GM18520 (cell line): ENCODE measurements at regions not wholly inside any gene's neighbourhood (a gene's known extent, or its start where the extent isn't known, plus 50 kb on each side); places are given as distances from the start of the nearest gene placed in this dataset.
"Not testable (repeated sequence)": the region's sequence is repeated elsewhere in the genome, so short reads cannot be mapped to it uniquely, and the experiment has no call there.

Source experiments
- ATAC-seq: cut with Tn5 transposase; IDR thresholded peaks from one replicate; pipeline ENCODE4 v1.9.1; 2021; ENCODE audit not compliant: unreplicated experiment

GRCh38 chr1:146443088-146443870 is 214.5 kb upstream of the NOTCH2NLA start:
- ATAC-seq, result not testable (repeated sequence)

DNA sequence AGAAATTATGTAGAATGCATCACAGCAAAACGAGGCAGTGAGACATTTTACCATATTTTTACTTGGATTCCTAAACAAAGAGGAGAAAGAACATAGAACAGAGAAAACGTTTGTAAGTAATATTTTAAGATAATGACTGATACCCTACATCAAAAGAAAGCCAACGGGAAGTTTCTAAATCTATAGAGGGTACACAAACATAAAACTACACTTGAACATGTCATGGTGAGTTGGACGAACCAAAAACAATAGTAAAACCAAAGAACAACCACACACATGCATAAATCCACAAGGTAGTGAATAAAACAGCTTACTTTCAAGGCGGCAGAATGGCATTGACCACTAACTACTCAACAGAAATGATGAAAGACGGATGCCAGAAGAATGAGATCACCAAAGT is 209.7 kb upstream of the NOTCH2NLA start:
- ATAC-seq, result not testable (repeated sequence)

DNA sequence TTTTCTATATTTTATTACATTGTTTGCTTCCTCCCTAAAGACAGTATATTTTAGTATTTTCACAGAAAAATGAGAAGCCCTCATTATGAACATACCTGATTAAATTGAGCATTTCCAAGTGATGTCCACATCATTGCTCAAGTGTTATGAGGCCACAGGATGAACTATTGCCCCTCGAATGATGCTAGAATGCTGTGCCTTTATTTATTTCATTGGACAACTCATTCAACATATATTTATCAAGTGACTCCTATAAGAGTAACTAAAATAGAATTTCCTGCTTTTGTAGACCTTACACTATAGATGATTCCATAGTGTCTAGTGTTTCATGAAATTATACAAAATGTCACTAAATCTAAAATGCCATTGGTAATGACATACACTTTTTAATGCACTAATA is 187.8 kb upstream of the NOTCH2NLA start:
- ATAC-seq, result not testable (repeated sequence)

GRCh38 chr1:146415017-146415416 is 186.2 kb upstream of the NOTCH2NLA start:
- not testable (repeated sequence) for ATAC-seq

- ATAC-seq, result not testable (repeated sequence)
Observed at GRCh38 chr1:146413911-146414310, 185.1 kb upstream of the NOTCH2NLA start.

- not testable (repeated sequence) for ATAC-seq
Observed at GRCh38 chr1:146411923-146412322, 183.1 kb upstream of the NOTCH2NLA start.

DNA sequence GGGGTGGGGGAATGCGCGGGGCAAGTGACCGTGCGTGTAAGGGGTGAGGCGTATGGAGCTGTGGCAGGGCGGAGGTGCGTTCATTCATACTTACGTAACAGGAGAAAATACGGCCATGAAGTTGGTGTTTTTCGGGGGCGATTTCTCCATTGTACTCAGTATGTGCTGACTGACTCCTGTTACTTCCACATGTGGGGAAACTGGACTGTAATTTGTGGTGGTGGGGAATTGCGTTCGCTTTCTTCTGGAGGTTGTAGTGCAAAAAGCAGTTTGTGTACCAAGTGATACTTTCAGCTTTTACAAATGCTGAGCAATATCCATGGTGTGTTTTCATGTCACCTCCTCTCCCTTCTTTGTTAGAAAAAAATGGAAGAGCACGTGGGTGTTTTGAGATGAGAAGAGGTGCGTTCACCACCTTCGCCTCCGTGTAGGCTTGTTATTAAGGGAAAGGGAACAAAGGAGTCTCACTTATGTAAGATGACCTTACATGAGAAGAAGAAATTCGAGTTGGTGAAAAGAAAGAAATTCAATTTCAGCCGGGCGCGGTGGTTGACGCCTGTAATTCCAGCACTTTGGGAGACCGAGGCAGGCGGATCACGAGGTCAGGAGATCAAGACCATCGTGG is 181.1 kb upstream of the NOTCH2NLA start:
- ATAC-seq, result not testable (repeated sequence)

DNA sequence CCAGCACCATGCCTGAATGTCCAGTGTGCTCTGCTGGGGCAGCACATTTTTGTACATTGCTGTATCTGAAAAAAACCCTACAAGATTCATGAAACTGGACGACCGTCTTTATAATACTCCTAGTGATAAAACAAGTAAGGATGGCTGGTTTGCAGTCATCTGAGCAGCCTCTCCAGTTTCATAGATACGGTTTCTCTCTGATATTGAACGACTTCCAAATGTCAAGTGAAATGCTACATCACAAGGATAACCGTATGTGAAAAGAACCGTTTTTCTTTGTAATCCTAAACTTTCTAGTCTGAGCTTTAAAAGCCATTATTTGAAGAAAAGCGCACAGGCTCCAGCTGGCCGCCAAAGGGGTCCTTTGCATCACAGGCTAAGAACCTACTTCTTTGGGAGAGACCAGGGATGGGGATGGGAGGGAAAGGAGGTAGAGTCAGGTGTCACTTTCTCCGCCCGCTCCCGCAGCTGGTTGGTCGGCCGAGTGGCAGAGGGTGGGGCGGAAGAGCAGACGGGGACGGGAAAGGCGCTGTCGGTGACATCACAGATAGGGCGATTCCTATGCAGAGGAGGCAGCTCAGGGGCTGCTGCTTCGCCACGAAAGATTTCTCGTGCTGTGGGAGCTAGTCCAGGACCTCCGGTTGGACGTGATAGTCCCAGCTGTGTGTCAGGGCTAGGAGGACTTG is 180.4 kb upstream of the NOTCH2NLA start:
- not testable (repeated sequence) for ATAC-seq

DNA sequence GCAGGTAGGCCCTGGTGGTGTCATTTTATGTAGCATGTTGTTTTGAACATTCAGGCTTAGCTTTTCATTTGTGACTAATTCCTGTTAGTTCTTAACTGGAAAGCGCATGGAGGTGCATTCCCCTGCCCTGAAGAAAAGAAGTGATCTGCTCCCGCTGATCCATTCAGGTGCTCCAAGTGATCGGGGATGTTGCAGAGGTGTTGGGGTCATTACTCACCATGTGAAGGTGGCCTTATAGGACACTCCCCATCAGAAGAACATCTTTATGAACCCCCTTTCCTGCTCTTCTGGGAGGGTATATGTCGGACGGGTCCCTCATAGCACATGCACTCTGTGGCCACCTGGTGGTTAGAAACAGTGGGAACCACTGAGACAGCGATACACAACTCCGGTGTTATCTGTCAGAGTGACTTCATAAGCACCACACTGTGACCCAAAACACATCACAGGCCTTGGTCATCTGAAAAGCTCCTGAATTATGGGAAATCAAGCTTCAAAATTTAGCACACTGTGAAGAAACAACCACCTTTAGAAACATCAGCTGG is 172.5 kb upstream of the NOTCH2NLA start:
- not testable (repeated sequence) for ATAC-seq

GRCh38 chr1:146400173-146401121 is 171.6 kb upstream of the NOTCH2NLA start:
- ATAC-seq, result not testable (repeated sequence)

DNA sequence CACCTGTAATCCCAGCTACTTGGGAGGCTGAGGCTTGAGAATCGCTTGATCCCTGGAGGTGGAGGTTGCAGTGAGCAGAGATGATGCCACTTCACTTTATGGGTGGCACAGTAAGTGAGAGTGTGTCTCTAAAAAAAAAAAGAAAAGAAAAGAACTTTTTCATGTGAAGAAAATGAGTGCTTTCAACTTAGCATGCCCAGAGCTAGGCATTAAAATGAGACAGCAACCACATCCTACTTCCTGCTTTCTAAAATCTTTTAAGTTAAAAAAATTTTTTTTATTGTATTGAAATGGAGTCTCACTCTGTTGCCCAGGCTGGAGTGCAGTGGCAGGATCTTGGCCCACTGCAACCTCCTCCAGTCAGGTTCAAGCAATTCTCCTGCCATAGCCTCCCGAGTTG is 170.4 kb upstream of the NOTCH2NLA start:
- ATAC-seq, result not testable (repeated sequence)

DNA sequence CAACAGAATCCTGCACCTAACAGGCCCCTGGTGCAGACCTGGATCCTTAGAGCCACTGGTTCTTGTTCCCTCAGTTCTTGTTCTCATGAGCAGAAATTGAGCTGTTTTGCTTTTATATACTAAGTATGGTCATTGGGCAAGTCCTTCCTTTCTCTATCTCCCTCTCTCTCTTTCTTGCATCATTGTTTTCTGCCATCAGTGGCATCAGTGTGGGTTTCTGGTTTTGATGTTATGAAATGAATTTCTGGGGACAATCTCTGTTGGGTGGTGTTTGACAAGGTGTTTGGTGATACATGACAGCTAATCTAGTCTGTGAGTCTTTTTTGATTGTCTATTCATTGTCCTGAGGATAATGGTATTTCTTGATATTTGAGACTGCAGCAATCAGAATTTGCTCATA is 168.0 kb upstream of the NOTCH2NLA start:
- not testable (repeated sequence) for ATAC-seq

DNA sequence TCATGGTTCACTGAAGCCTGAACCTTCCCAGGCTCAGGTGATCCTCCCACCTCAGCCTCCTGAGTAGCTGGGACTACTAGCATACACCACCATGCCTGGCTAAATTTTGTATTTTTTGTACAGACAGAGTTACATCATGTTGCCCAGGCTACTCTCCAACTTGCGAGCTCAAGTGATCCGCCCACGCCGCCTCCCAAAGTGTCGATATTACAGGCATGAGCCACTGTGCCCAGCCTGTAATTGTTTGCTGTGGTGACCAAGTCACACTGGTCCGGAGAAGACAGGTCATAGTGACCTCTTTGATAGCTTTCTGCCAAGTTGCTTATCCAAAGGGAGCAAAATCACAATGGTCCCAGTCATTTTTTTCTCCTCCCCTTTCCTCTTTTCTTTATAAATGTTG is 167.4 kb upstream of the NOTCH2NLA start:
- ATAC-seq, result not testable (repeated sequence)

DNA sequence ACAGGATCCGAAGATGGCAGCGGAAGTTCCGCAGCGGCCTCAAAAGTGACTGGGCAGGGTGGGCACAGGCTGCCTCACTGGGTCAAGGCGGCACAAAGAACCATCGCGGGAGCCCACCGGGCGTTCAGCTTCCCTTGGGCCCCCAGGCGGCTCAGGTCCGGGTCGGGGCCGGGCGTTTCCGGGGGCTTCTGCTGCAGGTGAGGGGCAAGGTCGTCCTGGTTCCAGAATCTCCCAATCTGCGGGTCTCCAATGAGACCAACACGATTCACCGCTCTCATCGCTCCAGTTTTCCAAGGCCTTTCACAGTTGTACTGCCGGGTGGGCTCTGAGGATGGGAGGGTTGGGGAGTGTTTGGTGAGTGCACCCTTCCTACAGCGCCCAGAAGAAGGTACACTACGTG is 165.0 kb upstream of the NOTCH2NLA start:
- ATAC-seq, result not testable (repeated sequence)

DNA sequence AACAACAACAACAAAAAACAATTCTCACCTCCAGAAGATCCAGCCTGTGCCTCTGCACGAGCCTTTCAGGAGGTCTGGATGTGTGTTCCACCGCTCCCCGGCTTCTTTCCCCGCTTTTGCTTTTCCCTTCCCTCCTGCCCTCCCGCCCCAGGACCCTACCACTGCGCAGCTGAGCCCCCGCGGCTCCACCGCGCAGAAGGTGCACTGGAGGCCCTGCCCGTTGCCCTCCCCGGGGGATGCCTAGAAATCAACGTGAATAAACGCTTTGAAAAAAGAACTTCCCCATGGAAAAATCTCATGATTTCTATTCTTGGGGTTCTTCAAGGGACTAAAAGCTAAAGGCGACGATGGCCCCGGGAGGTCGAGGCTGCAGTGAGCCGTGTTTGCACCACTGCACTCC is 164.3 kb upstream of the NOTCH2NLA start:
- ATAC-seq, result not testable (repeated sequence)

GRCh38 chr1:146389178-146389577 is 160.4 kb upstream of the NOTCH2NLA start:
- not testable (repeated sequence) for ATAC-seq

- ATAC-seq, result peak; percentile 44
Observed at GRCh38 chr1:146387750-146388469, 159.1 kb upstream of the NOTCH2NLA start.

DNA sequence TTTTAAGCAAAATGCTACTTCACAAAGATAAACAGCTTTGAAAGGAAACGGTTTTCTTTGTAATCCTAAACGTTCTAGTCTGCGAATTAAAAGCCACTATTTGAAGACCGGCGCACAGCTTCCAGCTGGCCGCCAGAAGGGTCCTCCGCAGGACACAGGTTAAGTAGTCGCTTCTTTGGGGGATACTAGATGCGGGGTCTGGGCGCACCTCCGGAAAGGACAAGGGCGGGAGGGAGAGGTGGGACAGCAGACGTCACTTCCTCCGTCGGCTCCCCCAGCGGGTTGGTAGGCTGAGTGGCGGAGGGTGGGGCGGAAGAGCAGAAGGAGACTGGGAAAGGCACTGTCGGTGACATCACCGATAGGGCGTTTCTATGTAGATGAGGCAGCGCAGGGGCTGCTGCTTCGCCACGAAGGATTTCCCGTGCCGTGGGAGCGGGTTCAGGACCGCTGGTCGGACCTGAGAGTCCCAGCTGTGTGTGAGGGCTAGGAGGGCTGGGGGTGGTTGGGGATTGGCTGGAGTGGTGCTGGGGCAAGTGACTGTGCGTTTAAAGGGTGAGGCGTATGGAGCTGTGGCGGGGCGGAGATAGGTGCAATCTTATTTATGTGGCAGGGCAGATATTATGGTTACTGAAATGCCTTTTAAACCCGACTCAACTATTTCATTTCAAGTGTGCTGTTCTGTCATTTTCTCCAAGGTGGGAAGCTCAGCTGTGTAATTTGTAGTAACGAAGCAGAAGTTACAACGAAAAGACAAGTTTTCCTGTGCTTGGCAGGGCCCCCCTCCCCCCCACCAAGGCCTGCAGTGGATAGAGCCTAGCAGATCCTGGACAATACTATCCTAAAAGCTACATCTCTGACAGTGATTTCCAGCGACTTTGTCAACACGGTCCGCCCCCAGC is 158.3 kb upstream of the NOTCH2NLA start:
- ATAC-seq, result peak; percentile 78

DNA sequence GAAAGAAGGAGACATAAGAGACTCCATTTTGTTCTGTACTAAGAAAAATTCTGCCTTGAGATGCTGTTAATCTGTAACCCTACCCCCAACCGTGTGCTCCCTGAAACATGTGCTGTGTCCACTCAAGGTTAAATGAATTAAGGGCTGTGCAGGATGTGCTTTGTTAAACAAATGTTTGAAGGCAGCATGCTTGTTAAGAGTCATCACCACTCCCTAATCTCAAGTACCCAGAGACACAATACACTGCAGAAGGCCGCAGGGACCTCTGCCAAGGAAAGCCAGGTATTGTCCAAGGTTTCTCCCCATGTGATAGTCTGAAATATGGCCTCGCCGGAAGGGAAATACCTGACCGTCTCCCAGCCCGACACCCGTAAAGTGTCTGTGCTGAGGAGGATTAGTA is 152.4 kb upstream of the NOTCH2NLA start:
- ATAC-seq, result not testable (repeated sequence)
